DMS153 treated with DMSO at 0.1 percent for 48 hours (cell line): ENCODE measurements at regions not wholly inside any gene's neighbourhood (a gene's known extent, or its start where the extent isn't known, plus 50 kb on each side); places are given as distances from the start of the nearest gene placed in this dataset.

Experiments used
- DNase-seq: peaks from one replicate; lab custom pipeline; 2025; ENCODE audit not compliant: unreplicated experiment; lab: John Stamatoyannopoulos, UW

DNA sequence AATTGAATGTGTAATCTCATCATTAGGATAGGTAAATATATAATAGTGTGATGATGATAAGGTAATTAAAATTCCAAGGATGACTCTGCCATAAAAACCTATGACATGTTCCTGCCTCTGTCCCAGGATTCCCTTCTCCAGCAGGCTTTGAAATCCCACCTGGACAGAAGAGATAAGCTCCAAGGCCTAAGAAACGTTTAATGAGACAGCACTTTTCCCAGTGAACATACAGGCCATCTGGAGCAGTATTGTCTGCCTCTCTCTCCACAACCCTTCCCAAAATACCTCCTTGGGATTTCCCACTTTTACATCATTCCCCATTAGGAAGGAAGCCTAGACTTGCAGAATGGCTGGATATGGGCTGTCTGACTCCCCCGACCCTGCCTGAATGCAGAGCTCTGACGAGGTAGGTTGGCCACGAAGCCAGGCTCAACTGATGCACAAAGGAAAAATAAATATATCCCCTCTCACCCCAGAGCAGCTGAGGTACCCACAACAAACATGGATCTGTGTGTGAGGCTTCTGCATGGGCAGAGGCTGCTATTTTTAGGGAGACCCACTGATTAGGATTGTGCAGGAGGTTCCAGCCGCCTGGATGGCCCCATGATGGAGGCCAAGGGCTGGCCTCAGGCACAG lies 71.0 kb downstream of the TMPRSS5 start:
- DNase-seq, result no peak

DNA sequence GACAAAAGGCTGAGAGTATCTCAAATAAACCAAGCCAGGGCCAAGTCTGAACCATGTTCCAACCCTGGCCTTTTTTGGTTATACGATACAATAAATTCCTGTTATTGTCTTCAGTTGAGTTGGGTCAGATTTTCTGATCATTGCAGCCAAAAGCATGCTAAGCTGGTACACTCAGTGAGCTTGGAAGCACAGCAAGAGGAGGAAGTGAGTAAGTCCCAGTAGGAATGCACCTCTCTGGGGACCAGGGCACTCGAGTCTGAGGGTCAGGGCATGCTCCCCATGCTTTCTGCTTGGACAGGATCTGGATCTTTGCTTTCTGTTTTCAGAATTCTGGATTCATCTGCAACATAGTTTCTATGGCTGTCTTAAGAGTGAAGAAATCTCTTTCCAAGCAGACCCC lies 73.1 kb downstream of the TMPRSS5 start:
- no peak for DNase-seq

GRCh38 chr11:113629562-113629961 lies 76.5 kb downstream of the TMPRSS5 start:
- DNase-seq, result no peak

- no peak for DNase-seq
Observed at GRCh38 chr11:113628912-113629311, 77.2 kb downstream of the TMPRSS5 start.

- no peak for DNase-seq
Observed at GRCh38 chr11:113627946-113628345, 78.2 kb downstream of the TMPRSS5 start.

GRCh38 chr11:113627297-113627696 lies 78.8 kb downstream of the TMPRSS5 start:
- no peak for DNase-seq

DNA sequence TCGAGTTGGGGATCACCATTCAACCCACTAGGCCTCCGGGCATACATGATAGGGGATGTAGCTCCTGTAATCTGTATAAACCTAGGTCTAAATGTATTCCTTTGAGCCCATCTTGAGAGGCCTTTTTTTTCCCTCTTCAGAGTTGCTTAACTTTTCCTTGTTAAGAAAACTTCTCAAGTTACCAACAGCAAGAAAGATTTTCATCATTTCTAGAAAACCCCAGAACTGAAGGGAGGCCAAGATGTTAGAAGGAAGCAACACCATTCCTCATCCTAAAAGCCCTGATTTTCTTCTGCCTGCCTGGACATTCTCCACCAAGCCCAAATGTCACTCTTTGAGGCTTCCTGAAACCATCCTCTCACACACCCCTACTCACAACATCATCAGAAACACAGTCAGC lies 79.4 kb downstream of the TMPRSS5 start:
- no peak for DNase-seq

DNA sequence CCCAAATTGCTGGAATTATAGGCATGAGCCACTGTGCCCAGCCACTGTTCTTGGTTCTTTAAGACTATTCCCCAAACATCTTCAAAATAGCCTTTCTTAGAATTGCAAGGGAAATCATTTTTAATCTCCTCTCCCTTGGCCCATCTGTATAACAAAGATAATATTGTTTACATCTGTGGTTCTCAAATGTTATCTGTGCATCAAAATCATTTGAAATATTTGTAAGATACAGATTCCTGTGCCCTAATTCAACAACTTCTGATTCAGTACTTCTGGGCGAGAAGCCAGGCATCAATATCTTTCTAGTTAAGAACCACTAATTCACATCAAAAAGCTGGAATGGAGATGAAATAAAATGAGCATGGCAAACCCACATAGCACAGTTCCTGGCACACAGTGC lies 83.0 kb downstream of the TMPRSS5 start:
- DNase-seq, result no peak

- no peak for DNase-seq
Observed at GRCh38 chr11:113618360-113618759, 87.7 kb downstream of the TMPRSS5 start.

DNA sequence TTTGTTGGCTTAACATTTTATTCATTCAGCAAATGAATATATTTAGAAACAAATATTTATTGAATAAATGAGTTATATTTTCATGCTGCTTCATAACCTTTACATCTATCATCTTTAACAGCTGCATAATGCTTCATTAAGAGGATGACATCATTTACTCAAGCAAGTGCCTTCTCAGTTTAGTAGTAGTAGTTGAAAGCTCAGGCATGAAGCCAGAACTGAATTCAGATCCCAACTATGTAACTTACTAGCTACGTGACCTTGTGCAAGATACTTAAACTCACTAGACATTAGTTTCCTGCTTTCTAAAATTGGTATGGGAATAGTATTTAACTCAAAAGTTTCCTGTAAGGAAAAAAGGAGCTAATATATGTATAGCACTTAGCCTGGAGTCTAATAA lies 90.3 kb downstream of the TMPRSS5 start:
- no peak for DNase-seq

DNA sequence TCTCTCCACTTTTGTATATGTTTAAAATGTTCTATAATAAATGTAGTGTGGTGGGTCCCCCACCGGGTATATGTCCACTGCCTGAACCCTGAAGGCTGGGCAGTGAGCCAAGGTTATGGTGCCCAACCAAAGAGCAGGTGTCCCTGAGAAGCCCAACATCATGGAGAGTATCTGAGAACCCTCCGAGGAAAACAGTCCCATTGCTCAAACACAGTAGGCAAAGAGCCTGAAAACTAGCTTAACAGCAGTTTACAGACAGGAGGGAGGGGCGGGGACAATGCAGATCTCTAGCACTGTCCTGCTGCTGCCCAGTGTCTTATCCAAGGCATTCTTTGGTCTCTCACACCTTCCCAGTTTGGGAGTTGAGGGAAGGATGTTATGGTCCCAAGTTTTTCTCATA lies 91.0 kb downstream of the TMPRSS5 start:
- DNase-seq, result peak; percentile 18

GRCh38 chr11:113614097-113614496 lies 92.0 kb downstream of the TMPRSS5 start:
- no peak for DNase-seq

GRCh38 chr11:113613619-113614018 lies 92.5 kb downstream of the TMPRSS5 start:
- no peak for DNase-seq

DNA sequence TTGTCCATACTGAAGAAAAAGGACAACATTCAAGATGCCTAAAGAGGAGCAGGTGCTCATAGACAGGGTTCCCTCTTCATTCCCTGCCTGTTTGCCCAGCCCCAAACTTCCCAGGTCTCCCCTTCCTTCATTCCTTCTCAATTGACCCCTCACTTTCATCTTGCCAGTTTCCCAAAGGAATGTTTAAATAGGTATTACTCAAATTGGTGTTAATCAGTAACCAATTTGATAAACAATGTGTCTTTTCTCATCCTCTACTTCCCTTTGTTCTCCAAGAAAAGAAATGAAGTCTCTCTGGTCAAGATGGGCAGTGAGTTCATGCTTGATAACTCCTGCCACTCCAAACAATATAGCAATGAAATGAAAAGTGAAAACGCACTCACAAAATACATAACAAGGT lies 101.9 kb downstream of the TMPRSS5 start:
- DNase-seq, result no peak

DNA sequence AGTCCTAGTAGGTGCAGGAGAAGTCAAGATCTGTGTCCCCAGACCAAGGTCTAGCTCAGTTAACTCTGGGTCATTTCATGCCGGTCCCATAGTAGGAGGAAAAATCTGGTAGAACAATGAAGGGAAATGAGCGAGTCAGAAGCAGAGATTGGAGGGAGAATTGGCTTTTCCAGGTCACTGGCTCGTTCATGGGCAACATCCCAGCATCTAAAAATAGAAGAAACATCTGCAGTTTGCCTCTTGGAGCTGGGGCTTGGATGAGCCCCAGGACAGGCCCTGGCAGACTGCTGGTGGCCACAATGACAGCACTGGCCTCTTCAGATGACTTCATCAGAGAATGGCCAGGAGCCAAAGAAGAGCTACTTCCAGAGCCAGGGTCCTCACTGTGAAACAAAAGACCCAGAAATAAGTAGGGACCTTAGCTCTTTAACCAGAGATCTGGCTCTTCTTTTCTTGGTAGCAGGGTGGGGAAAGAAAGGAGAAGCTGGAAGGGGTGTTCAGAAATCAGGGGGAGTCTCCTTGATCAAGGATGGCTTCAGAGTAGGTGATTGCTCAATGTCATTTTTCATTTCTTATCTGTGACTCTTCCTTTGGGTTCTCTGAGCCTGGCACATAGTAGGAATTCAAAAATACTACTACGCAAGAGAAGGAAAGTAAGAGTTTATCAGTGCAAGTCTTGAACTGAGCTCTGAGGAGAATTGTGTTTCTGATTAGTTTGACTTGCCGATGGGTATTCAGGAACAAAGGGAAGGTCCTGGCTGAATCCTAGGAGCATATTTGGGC lies 102.6 kb downstream of the TMPRSS5 start:
- DNase-seq, result no peak

DNA sequence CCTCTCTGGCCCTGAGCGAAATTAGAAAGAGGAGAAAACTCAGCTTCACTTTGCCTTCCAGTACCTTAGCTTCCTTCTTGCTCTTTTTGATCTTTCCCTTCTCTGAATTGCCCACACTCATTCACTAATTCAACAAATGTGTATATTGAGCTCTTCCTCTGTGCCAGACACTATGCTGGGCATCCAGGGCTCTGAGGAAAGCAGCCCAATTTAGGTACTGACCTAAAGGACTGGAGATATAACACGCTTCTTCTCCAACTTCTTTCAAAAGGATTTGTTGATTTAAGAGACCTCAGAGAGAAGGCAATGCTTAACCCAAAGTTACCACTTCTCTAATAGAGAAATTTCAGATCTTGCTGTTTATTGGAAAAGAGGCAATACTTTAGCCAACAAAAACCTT lies 103.6 kb downstream of the TMPRSS5 start:
- DNase-seq, result no peak

GRCh38 chr11:113596658-113597057 lies 109.5 kb downstream of the TMPRSS5 start:
- DNase-seq, result no peak

- no peak for DNase-seq
Observed at GRCh38 chr11:113595810-113596594, 110.1 kb downstream of the TMPRSS5 start.

DNA sequence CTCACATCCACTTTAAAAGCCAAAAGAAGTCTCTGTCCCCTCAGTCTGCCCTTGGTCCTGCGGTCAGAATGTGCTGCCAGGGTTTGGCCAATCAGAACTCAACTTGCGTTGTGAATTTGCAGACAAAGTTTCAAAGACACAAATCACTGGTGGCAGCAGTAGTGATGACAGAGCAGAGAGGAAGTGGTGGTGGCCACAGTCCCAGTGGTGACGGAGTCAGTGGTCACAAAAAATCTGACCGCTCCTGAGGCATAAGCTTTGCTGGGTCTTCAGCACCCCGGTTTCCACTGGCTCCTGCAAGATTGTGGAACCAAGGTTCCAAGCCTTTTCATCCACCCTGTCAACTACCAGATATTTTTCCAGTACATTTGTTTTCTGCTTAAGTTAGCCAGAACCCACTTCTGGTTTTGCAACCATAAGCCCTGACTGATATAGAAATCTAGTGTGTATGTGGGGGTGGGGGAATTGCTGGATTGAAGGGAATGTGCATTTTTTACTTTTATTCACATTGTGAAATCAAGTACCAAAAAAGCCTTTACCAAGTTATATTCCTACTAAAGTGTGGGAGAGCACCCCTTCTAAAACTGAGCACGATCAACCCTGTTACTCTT lies 112.3 kb downstream of the TMPRSS5 start:
- no peak for DNase-seq

- DNase-seq, result no peak
Observed at GRCh38 chr11:113591117-113591516, 115.0 kb downstream of the TMPRSS5 start.

- no peak for DNase-seq
Observed at GRCh38 chr11:113587308-113587739, 112.1 kb upstream of the DRD2 start.
